Islet precursor cell (in vitro differentiated cells): ENCODE measurements at regions not wholly inside any gene's neighbourhood (a gene's known extent, or its start where the extent isn't known, plus 50 kb on each side); places are given as distances from the start of the nearest gene placed in this dataset.
"Not testable (repeated sequence)": the region's sequence is repeated elsewhere in the genome, so short reads cannot be mapped to it uniquely, and the experiment has no call there.

Source experiments
- DNase-seq: peaks from one replicate; pipeline ENCODE4 v3.0.0-alpha.2; 2018

DNA sequence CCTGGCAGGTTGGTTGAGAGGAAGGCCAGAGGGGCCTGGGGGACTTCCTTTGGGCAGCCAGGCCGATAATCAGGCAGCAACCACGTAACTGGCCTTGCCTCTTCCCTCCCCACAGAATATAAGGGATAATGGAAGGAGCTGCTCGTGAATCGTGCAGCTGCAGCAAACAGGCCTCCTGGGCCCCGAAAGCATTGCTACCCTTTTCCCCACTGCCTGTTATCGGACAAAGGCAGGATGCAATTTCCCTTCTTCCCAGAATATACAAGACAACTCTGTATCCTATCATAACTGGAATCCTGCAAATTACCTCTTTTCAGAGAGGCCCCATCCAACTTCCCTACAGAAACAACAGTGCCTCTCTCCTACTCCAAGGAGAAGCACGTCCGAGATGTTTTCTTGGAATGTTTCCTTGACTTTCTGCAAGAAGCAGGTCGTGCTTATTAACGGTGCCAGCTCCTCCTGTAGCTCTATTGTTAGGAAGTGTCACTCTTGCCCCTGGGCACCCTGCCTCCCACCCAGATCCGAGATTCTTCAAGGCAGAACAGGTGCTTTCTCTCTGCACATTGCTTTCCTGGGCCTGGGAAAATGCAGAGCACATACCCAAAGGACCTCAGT is 106.0 kb upstream of the TIAM1 start:
- DNase-seq = no peak

DNA sequence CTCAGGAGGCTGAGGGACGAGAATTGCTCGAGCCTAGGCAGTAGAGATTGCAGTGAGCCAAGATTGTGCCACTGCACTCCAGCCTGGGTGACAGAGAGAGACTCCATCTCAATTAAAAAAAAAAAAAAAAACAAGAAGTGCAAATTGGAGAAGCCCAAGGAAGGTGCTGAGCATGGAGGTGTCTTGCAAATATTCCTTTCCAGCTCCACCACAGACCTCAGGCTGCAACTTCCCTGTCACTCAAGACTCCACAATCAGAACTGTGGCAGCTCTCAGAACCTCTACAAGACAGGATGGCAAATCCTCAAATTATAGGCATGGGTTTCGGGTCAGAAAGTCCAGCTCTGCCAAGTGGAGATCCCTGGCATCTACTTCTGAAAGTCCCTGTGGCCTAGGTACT is 104.4 kb upstream of the TIAM1 start:
- no peak for DNase-seq

GRCh38 chr21:31447505-31447904 is 103.4 kb upstream of the TIAM1 start:
- no peak for DNase-seq

GRCh38 chr21:31446226-31446855 is 102.3 kb upstream of the TIAM1 start:
- DNase-seq = no peak

DNA sequence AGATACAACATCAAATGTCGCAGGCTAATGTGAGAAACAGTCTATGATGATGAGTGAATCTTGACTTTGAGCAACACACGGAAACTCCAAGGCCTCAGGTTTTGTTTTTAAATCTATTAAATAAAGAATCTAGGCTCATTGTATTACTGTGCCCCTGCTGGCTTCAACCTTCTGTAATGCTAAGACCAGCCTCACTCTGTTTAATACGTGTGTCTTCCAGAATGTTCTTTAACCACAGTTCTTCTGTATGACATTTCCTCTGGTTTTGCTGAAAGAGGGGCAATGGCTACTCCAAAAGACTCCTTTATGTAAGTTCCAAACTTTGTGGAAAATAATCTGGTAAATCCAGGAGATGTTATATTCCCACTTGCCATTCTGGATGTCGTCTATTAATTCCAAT is 101.1 kb upstream of the TIAM1 start:
- no peak for DNase-seq

DNA sequence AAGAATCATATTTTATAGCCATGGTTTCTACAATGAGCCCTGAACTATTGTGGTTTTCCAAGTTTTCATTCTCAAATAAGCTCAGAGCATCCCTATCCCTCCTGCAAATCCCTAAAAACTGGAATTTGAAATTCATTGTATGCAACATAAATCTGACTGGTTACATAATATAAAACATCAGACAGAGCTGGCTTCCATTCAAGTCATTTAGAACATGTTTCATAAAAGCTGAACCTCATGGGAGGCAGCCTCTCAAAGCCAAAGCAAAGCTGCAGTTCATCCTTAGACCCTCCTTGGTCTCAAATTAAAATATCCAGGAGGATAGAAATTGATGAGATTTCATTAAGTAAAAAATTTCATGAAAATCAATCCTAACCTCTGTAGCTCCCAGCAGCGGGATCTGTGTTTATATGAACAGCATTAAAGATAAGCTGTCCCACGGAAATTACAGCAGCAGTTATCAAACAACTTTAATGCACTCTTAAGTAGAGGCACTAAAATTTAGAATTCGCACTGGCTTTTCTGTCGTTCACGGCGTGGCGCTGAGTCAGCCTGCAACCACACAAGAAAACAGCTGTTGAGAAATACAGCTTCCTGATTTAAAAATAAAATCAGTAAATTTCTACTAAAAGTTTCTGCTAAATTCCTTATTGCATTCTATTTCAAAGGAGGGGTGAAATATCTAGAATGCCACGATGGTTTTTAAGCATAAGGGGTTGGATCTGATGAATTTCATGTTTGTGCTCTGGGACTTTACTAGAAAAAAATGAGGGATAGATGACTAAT is 99.9 kb upstream of the TIAM1 start:
- no peak for DNase-seq

DNA sequence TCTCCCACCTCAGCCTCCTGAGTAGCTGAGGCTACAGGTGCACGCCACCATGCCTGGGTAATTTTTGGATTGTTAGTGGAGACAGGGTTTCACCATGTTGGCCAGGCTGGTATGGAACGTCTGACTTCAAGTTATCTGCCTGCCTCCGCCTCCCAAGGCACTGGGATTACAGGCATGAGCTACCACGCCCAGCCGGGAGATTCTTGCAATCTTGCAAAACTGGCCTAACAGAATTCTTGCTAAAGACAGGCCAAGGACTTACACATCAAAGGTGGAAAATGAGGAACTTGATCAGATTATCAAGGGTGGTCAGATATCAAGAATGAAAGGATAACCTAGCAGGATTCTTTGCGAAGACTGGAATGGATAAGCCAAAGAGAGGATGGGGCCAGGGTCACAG is 98.3 kb upstream of the TIAM1 start:
- no peak for DNase-seq

DNA sequence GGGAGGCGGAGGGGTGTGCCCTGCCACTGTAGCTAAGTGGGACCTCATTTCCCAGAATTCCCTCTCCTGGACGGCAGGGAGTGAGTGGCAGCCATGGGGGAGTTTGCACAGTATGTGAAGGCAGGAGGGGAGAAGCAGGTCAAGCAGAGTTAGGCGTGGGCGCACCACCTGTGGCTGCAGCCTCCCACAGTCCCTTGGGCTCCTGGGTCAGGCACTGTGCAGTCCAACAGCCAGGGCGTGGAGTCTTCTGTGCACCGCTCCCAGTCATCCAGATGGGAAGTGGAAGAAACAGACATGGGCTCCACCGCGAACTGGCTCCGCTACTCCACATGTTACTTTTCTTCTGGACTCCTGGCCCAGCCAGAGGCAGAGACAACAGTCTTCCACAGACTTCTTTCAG is 85.4 kb upstream of the TIAM1 start:
- DNase-seq = no peak

DNA sequence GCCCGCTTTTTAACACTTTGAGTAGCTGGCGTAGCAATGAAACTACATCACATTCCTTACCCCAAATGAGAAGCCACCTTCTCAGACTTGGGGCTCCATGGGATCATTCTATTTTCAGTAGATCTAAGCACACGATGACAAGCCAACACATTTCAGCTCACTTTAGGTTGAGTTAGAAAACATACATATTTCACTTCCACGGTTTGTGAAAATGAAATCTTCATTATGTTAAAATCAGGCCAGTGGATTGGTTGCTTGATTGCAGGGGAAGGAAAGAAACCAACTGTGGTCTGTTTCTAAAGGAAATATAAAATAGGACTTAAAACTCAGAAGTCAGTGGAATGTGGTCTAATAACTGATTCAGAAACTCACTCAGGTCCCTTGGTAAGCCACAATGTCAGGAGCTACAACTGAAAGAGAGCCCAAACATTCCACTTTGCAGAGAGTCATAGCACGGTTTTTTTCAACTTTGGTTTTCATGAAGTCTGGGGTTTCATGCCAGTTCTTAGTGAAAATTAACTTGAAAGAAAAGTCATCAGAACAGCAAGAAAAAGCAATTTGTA is 82.3 kb upstream of the TIAM1 start:
- no peak for DNase-seq

DNA sequence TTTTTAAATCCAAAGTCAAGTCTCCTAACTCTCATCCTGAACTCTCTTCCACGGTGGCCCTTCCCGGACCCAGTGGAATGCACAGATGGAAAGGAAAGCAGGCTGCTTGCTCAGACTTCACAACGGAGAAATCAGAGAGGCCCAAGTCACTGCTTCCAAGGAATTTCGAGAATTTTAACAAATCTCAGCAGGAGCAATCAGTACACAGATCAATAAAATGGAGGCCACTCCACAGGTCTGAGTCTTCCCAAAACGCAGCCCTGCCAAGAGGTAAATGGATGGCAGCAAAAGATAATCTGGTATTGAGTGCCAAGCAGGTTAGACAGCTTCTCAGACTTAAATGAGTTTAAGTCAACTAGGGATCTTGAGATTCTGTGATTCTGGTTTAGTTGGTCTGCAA is 81.1 kb upstream of the TIAM1 start:
- peak; percentile 78 for DNase-seq

- DNase-seq = no peak
These were observed 80.0 kb upstream of the TIAM1 start for GRCh38 chr21:31424058-31424457.

GRCh38 chr21:31420988-31421387 is 76.9 kb upstream of the TIAM1 start:
- no peak for DNase-seq

GRCh38 chr21:31420354-31420753 is 76.3 kb upstream of the TIAM1 start:
- DNase-seq = no peak

- no peak for DNase-seq
These were observed 74.4 kb upstream of the TIAM1 start for GRCh38 chr21:31418377-31419001.

DNA sequence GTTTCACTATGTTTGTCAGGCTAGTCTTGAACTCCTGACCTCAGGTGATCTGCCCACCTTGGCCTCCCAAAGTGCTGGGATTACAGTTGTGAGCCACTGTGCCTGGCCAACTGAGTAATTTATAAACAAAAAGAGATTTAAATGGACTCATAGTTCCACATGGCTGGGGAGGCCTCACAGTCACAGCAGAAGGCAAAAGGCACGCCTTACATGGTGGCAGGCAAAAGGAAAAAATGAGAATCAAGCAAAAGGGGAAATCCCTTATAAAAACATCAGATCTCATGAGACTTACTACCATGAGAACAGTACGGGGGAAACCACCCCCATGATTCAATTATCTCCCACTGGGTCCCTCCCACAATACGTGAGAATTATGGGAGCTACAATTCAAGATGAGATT is 73.2 kb upstream of the TIAM1 start:
- not testable (repeated sequence) for DNase-seq

DNA sequence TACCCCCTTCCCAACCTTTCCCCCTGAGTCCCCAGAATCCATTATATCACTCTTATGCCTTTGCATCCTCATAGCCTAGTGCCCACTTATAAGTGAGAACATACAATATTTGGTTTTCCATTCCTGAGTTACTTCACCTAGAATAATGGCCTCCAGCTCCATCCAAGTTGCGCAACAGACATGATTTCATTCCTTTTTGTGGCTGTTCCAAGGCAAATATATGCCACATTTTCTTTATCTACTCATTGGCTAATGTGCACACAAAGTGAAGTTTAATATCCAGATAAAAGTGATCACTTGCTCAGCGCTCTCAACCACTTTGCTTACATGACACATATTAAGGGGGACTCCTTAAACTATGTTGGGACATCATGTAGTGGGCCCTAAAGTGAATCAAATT is 72.4 kb upstream of the TIAM1 start:
- DNase-seq = no peak

- peak; percentile 35 for DNase-seq
These were observed 70.4 kb upstream of the TIAM1 start for GRCh38 chr21:31414263-31415000.

DNA sequence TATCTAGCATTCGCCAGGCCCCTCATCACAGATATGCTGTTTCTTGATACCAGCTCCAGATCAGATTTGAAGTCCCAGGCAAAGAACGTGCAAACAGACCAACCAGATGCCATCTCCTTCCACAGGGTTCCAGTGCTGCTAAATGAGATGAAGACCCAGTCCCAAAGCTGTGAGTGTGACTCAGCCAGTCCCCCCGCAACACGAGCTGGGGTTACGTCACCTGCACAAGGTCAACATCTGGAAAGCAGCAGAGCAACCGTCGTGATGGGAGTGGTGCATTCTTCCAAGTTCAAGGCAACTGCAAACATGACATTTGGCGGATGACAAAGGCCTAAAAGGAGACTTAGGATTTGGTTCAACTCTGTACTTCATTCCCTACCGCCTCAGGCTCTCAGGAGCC is 69.6 kb upstream of the TIAM1 start:
- peak; percentile 33 for DNase-seq

DNA sequence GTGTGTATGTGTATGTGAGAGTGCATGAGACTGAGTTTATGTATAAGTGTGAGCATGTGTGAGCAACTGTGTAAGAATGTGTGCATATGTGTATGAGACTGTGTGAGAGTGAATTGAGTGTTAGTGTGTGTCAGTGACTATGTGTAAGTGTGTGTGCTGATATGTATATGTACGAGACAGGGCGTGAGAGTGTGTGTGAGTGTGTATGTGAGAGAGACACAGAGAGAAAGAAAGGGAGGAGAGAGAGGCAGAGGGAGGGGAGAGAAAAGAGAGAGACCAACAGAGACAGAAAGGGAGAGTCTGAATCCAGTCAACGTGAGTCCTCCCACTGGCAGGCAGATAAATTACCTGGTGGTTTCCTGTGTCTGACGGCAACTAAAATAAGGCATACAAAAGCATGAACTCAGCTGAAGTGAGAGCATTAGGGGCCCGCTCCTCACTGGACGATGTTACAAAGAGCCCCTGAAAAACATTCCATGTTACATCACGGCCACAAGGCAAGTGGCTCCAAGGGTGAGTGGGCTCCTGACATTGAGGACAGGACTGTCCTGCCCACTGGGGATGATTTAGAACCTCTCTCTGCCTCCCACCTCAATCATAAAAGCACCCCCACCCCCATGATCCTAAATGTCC is 66.6 kb upstream of the TIAM1 start:
- DNase-seq = peak; percentile 63

GRCh38 chr21:31409831-31410487 is 65.9 kb upstream of the TIAM1 start:
- peak; percentile 47 for DNase-seq

DNA sequence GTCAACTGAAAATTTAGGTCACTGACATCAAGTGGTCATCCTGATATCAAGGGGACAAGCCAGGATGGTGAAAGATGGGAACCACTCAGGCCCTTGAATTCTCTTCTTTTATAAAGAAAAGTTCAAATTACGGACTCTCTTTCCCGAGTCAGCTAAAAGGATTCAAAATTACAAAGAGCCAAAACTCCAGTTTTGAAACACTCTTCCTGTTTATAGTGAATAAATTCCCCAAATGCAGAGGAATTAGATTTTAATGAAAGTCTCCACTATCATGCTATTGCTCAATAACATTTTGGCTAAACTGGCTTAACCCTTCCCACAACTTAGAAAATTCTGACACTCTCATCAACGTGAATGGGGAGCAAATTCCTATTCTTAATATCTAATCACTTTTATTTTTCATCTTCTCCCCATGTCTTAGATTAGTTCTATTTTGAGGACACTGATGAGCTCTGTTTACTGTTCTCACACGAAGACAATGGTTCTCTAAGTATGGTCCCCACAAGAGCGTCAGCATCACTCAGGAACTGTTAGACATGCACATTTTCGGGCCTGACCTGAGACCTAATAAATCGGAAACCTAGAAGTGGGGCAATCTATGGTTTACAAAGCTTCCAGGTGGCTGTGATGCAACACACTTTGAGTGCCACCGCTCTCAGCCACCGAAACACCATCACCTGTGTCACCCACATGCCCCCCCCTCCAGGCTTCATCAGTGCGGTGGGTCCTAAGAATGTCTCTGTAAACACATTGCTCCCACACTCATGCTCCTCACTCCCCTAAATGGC is 64.4 kb upstream of the TIAM1 start:
- DNase-seq = peak; percentile 13
